H1 (cell line): ENCODE measurements at regions not wholly inside any gene's neighbourhood (a gene's known extent, or its start where the extent isn't known, plus 50 kb on each side); places are given as distances from the start of the nearest gene placed in this dataset.
A peak's percentile ranks its signal among the peaks of the same experiment; 100 is the strongest.

Experiments used
- CTCF ChIA-PET: fragments of 300-600 bp; sonication (Branson Sonifier 250); formaldehyde crosslinking; loops from one replicate; lab custom pipeline; 2021; ENCODE audit not compliant: partially characterized antibody; lab: Charles Lee
- POLR2A ChIA-PET: fragments of 300-600 bp; sonication (Branson Sonifier 250); formaldehyde crosslinking; loops from one replicate; lab custom pipeline; 2021; ENCODE audit warnings: inconsistent platforms; ENCODE audit not compliant: partially characterized antibody; lab: Charles Lee
- DNase-seq, 2 experiments: peaks; one replicate each; pipeline versions ENCODE4 v3.0.0 to v3.0.0-alpha.2; 2010 to 2022; ENCODE audit warnings: low spot score in 2 of 2, low read depth in 1 of 2, mixed read lengths in 1 of 2
- FAIRE-seq: peaks from 2 replicates; lab custom pipeline; 2011; peaks lifted over from hg19 to GRCh38; lab: Jason Lieb, UNC
- H2AFZ ChIP-seq: 2 replicates; pipeline ENCODE4 v1.8.1; 2012; ENCODE audit warnings: low read length, inconsistent platforms
- H2AK5ac ChIP-seq: 2 replicates; pipeline ENCODE4 v1.6.1; 2013; ENCODE audit warnings: low read depth, low read length
- H2BK120ac ChIP-seq: replicated peaks from 2 replicates; pipeline ENCODE3; 2013; ENCODE audit warnings: low read depth, low read length, inconsistent platforms
- H2BK12ac ChIP-seq: 2 replicates; pipeline ENCODE4 v1.6.1; 2013; ENCODE audit warnings: low read depth, low read length
- H2BK15ac ChIP-seq: 2 replicates; pipeline ENCODE4 v1.6.1; 2013; ENCODE audit warnings: low read length
- H2BK20ac ChIP-seq: 2 replicates; pipeline ENCODE4 v1.6.1; 2013; ENCODE audit warnings: low read length
- H2BK5ac ChIP-seq: 2 replicates; pipeline ENCODE4 v1.6.1; 2013; ENCODE audit warnings: low read depth, low read length
- H3K14ac ChIP-seq: 2 replicates; pipeline ENCODE4 v1.6.1; 2013; ENCODE audit warnings: inconsistent platforms; ENCODE audit not compliant: insufficient read length
- H3K18ac ChIP-seq: 2 replicates; pipeline ENCODE4 v1.6.1; 2013; ENCODE audit warnings: low read length; ENCODE audit errors: extremely low read depth
- H3K23ac ChIP-seq: 2 replicates; pipeline ENCODE4 v1.6.1; 2013; ENCODE audit warnings: inconsistent platforms; ENCODE audit not compliant: insufficient read length
- H3K23me2 ChIP-seq: 2 replicates; pipeline ENCODE4 v1.6.1; 2013; ENCODE audit warnings: low read depth, low read length
- H3K27ac ChIP-seq: 2 replicates; pipeline ENCODE4 v1.6.1; 2011; ENCODE audit warnings: low read depth, low read length, inconsistent platforms
- H3K27me3 ChIP-seq, 4 experiments: replicated peaks in 1 of 4; 1 replicate in 1 of 4; 2 replicates in 3 of 4; pipeline versions ENCODE4 v1.6.1 to v1.8.1; 2011 to 2013; ENCODE audit warnings: low read length in 3 of 4, mild to moderate bottlenecking in 3 of 4, inconsistent platforms in 2 of 4, mixed read lengths in 2 of 4, moderate library complexity in 1 of 4; ENCODE audit not compliant: control insufficient read depth in 3 of 4, insufficient read depth in 3 of 4; ENCODE audit errors: extremely low read depth in 1 of 4
- H3K36me3 ChIP-seq, 4 experiments: 2 replicates each; pipeline versions ENCODE4 v1.6.1 to v1.8.1; 2011 to 2013; ENCODE audit warnings: mild to moderate bottlenecking in 4 of 4, low read length in 3 of 4, moderate library complexity in 2 of 4, control low read depth in 1 of 4, inconsistent platforms in 1 of 4; ENCODE audit not compliant: insufficient read depth in 4 of 4, control insufficient read depth in 2 of 4
- H3K4ac ChIP-seq: replicated peaks from 2 replicates; pipeline ENCODE3; 2013; ENCODE audit warnings: low read length, low read depth, mixed read lengths, inconsistent platforms; ENCODE audit not compliant: insufficient read length
- H3K4me1 ChIP-seq, 4 experiments: replicated peaks in 1 of 4; 1 replicate in 1 of 4; 2 replicates in 3 of 4; pipeline versions ENCODE4 v1.6.1 to v1.8.1; 2011 to 2013; ENCODE audit warnings: low read length in 3 of 4, inconsistent platforms in 2 of 4, mixed read lengths in 1 of 4; ENCODE audit not compliant: insufficient read depth in 4 of 4, control insufficient read depth in 3 of 4
- H3K4me2 ChIP-seq, 2 experiments: 2 replicates each; pipeline versions ENCODE4 v1.6.1 to v1.8.1; 2011 to 2013; ENCODE audit warnings: low read depth in 2 of 2, low read length in 2 of 2, control low read depth in 1 of 2, inconsistent platforms in 1 of 2, mild to moderate bottlenecking in 1 of 2; ENCODE audit not compliant: insufficient read depth in 1 of 2
- H3K4me3 ChIP-seq, 4 experiments: fragments of 200-600, 300-600 bp in 1 of 4; sonication (generic), shearing (Covaris generic), sonication (Bioruptor Twin) in 1 of 4; 2 replicates each; pipeline versions ENCODE4 v1.5.1 to v1.8.1; 2011 to 2016; ENCODE audit warnings: low read length in 4 of 4, low read depth in 3 of 4, control low read depth in 2 of 4, inconsistent platforms in 2 of 4, mild to moderate bottlenecking in 2 of 4, mixed read lengths in 1 of 4, moderate library complexity in 1 of 4; ENCODE audit not compliant: insufficient read depth in 2 of 4; ENCODE audit errors: extremely low read depth in 1 of 4
- H3K56ac ChIP-seq: replicated peaks from 2 replicates; pipeline ENCODE3; 2013; ENCODE audit warnings: low read depth, mild to moderate bottlenecking, mixed read lengths, low read length, inconsistent platforms; ENCODE audit not compliant: insufficient read length
- H3K79me1 ChIP-seq: 2 replicates; pipeline ENCODE4 v1.6.1; 2013; ENCODE audit warnings: low read depth, low read length, control low read depth
- H3K79me2 ChIP-seq, 2 experiments: 2 replicates each; pipeline versions ENCODE4 v1.6.1 to v1.8.1; 2012 to 2013; ENCODE audit warnings: low read length in 2 of 2, mild to moderate bottlenecking in 2 of 2, inconsistent platforms in 1 of 2; ENCODE audit not compliant: insufficient read depth in 2 of 2, control insufficient read depth in 1 of 2
- H3K9ac ChIP-seq, 4 experiments: replicated peaks in 1 of 4; 1 replicate in 1 of 4; 2 replicates in 3 of 4; pipeline versions ENCODE4 v1.6.1 to v1.8.1; 2011 to 2013; ENCODE audit warnings: low read depth in 3 of 4, low read length in 3 of 4, control low read depth in 2 of 4, mild to moderate bottlenecking in 2 of 4, moderate library complexity in 2 of 4, inconsistent platforms in 1 of 4; ENCODE audit errors: extremely low read depth in 1 of 4
- H3K9me3 ChIP-seq, 2 experiments: 2 replicates each; pipeline versions ENCODE4 v1.6.1 to v1.8.1; 2012 to 2013; ENCODE audit warnings: mild to moderate bottlenecking in 2 of 2, moderate library complexity in 2 of 2, control low read depth in 1 of 2, inconsistent platforms in 1 of 2, low read depth in 1 of 2, low read length in 1 of 2, mixed read lengths in 1 of 2; ENCODE audit not compliant: insufficient read depth in 2 of 2
- H4K20me1 ChIP-seq, 2 experiments: replicated peaks in 1 of 2; 2 replicates each; pipeline versions ENCODE3 to v1.8.1; 2011 to 2013; ENCODE audit warnings: inconsistent platforms in 2 of 2, low read length in 2 of 2, mild to moderate bottlenecking in 1 of 2; ENCODE audit not compliant: insufficient read depth in 2 of 2, control insufficient read depth in 1 of 2
- H4K5ac ChIP-seq: 2 replicates; pipeline ENCODE4 v1.6.1; 2013; ENCODE audit warnings: low read length, low read depth, mixed read lengths, inconsistent platforms; ENCODE audit not compliant: insufficient read length
- H4K8ac ChIP-seq: 2 replicates; pipeline ENCODE4 v1.8.0; 2013; ENCODE audit warnings: mild to moderate bottlenecking, moderate library complexity, low read length, inconsistent platforms; ENCODE audit not compliant: insufficient read depth; ENCODE audit errors: extremely low read depth
- H4K91ac ChIP-seq: replicated peaks from 2 replicates; pipeline ENCODE3; 2013; ENCODE audit warnings: low read length, mixed read lengths, inconsistent platforms; ENCODE audit not compliant: insufficient read length
- EP300 ChIP-seq, 2 experiments: IDR thresholded peaks; 1 replicate in 1 of 2; 2 replicates in 1 of 2; pipeline ENCODE4 v1.6.1; 2011 to 2012; ENCODE audit warnings: low read depth in 2 of 2, low read length in 2 of 2, mild to moderate bottlenecking in 2 of 2, borderline replicate concordance in 1 of 2, inconsistent platforms in 1 of 2, moderate library complexity in 1 of 2
- KDM1A ChIP-seq: fragments of 200-600, 300-600 bp; sonication (generic); IDR thresholded peaks from 2 replicates; pipeline ENCODE4 v1.7.1; 2016; ENCODE audit warnings: mild to moderate bottlenecking, low read length, borderline replicate concordance
- KDM5A ChIP-seq: fragments of 200-600 bp; IDR thresholded peaks from 2 replicates; pipeline ENCODE4 v1.7.1; 2012; ENCODE audit warnings: mild to moderate bottlenecking, low read length, inconsistent platforms, mixed read lengths
- MAX ChIP-seq: IDR thresholded peaks from 2 replicates; pipeline ENCODE4 v1.6.1; 2012; ENCODE audit warnings: inconsistent platforms
- POLR2A ChIP-seq, 2 experiments: IDR thresholded peaks; 1 replicate in 1 of 2; 2 replicates in 1 of 2; pipeline ENCODE4 v1.6.1; 2011; ENCODE audit warnings: low read depth in 2 of 2, low read length in 2 of 2, mild to moderate bottlenecking in 2 of 2; ENCODE audit errors: control extremely low read depth in 1 of 2
- SP1 ChIP-seq: IDR thresholded peaks from 2 replicates; pipeline ENCODE4 v1.6.1; 2011; ENCODE audit warnings: low read depth, low read length
- WGBS, 2 experiments: shearing (Covaris generic) in 1 of 2; methylation state at CpG; one replicate each; pipeline versions ENCODE4 v1.1.6 to v1.1.7; 2013 to 2015; ENCODE audit warnings: low lambda C conversion rate in 2 of 2, mixed read lengths in 2 of 2, inconsistent platforms in 1 of 2, low coverage in 1 of 2, missing lambda C conversion rate in 1 of 2; ENCODE audit not compliant: insufficient replicate concordance in 2 of 2, insufficient coverage in 1 of 2, insufficient read length in 1 of 2; ENCODE audit errors: extremely low coverage in 1 of 2, missing lambda C conversion rate in 1 of 2; 5-methylcytosine and 5-hydroxymethylcytosine counted together

- no peak overlapping the region for H3K4me2 ChIP-seq
- no peak overlapping the region for H4K91ac ChIP-seq
- H2BK12ac ChIP-seq = no peak overlapping the region
- H3K4me1 ChIP-seq = peaks cover 0 to 5% (median 1%) of the 10 kb centered on the region in 4 experiments; a peak in 2 of 7 replicates
- H3K23me2 ChIP-seq = no peaks in the 10 kb centered on the region
- no peaks in the 10 kb centered on the region for H3K36me3 ChIP-seq
- H3K79me2 ChIP-seq = no peaks in the 10 kb centered on the region
- no peaks in the 10 kb centered on the region for H3K9me3 ChIP-seq
- no peak overlapping the region for H3K27ac ChIP-seq
- ChIA-PET CTCF (interaction anchor here (0.6 to 2.0 kb wide), 9 partner anchors 9 to 57 kb away, joined by 3 to 11 read pairs (median 3); no protein-coding TSS in a partner anchor), POLR2A (no interaction called here)
- no peaks in the 10 kb centered on the region for H3K79me1 ChIP-seq
- H2BK5ac ChIP-seq = no peak overlapping the region
- 0 out of 2 replicates have a peak overlapping the region, but pooled peaks have one; percentile 25 for H2AFZ ChIP-seq
- no peak overlapping the region for H3K9ac ChIP-seq
- no peak overlapping the region for H3K4me3 ChIP-seq
- H2BK20ac ChIP-seq = no peak overlapping the region
- no peak for DNase-seq
- FAIRE-seq = no peak
- H3K56ac ChIP-seq = no peak overlapping the region
- WGBS, 2 experiments = 75% methylated on average over 5 of the region's 5 CpGs; no CpG with 5 or more reads in 1 of the 2 experiments
- no peak overlapping the region for H2BK15ac ChIP-seq
- no peak overlapping the region for H4K5ac ChIP-seq
- H3K27me3 ChIP-seq = no peaks in the 10 kb centered on the region
- TF ChIP-seq EP300 (IDR thresholded peaks at IDR 0.05; ENCODE audit: borderline replicate concordance in 1 of 2, low read depth in 2 of 2, low read length in 2 of 2) = no peak
- no peak for TF ChIP-seq KDM1A
- no peak for TF ChIP-seq MAX
- TF ChIP-seq POLR2A (IDR thresholded peaks at IDR 0.05; ENCODE audit: control extremely low read depth in 1 of 2, low read depth in 2 of 2, low read length in 2 of 2) = no peak
- TF ChIP-seq SP1 = no peak
- no peak for TF ChIP-seq KDM5A
- H3K14ac ChIP-seq = no peak overlapping the region
- no peaks in the 10 kb centered on the region for H4K20me1 ChIP-seq
- no peak overlapping the region for H3K4ac ChIP-seq
- H3K23ac ChIP-seq = no peak overlapping the region
- H2AK5ac ChIP-seq = no peak overlapping the region
- no peak overlapping the region for H3K18ac ChIP-seq
- H4K8ac ChIP-seq = no peak overlapping the region
- no peak overlapping the region for H2BK120ac ChIP-seq
Measured at GRCh38 chr13:48181482-48182145, 51.4 kb upstream of the ITM2B start.
